ENCODE measurements at regions not wholly inside any gene's neighbourhood (a gene's known extent, or its start where the extent isn't known, plus 50 kb on each side); places are given as distances from the start of the nearest gene placed in this dataset.

GRCh38 chr5:130627145-130627544, 537.9 kb downstream of the HINT1 start:
- Histone ChIP-seq H4K20me1 (ENCODE audit: insufficient read depth) (no peaks in the 10 kb centered on the region), H3K27me3 (ENCODE audit: insufficient read depth, low read length) (no peaks in the 10 kb centered on the region), H3K9me3 (ENCODE audit: control insufficient read depth in 1 of 2, insufficient read depth in 1 of 2, low read depth in 1 of 2, low read length in 2 of 2) (no peaks in the 10 kb centered on the region), H2AFZ (ENCODE audit: low read depth, low read length, poor library complexity, severe bottlenecking) (no peak overlapping the region), H3K4me2 (ENCODE audit: low read length) (no peak overlapping the region), H3K9me2 (ENCODE audit: insufficient read depth) (no peaks in the 10 kb centered on the region), H3K4me1 (ENCODE audit: control insufficient read depth in 1 of 2, insufficient read depth in 2 of 2, low read length in 2 of 2) (no peaks in the 10 kb centered on the region), H3K79me2 (ENCODE audit: insufficient read depth, low read length) (no peaks in the 10 kb centered on the region), H3K27ac (ENCODE audit: low read depth, low read length) (no peak overlapping the region), H3K4me3 (replicated peaks in 1 of 2; ENCODE audit: low read depth in 1 of 2, low read length in 2 of 2) (no peak overlapping the region), H3K9ac (ENCODE audit: low read length) (no peak overlapping the region), H3K36me3 (ENCODE audit: control insufficient read depth in 1 of 2, insufficient read depth in 2 of 2, low read length in 2 of 2) (no peaks in the 10 kb centered on the region)
- DNase-seq (ENCODE audit: low read depth, low spot score) (no peak), ATAC-seq (no peak)
- BruUV-seq (replicated peaks) = no TSS peak
- TF ChIP-seq ZBTB33 (IDR thresholded peaks at IDR 0.05; ENCODE audit: extremely low read depth, insufficient replicate concordance, low read length) (no peak), CEBPB (IDR thresholded peaks at IDR 0.05; ENCODE audit: low read depth) (no peak), ATF3 (IDR thresholded peaks at IDR 0.05) (no peak), YY1 (IDR thresholded peaks at IDR 0.05; ENCODE audit: extremely low read depth, insufficient replicate concordance, low read depth, low read length) (no peak), ELF1 (IDR thresholded peaks at IDR 0.05; ENCODE audit: borderline replicate concordance, low read depth) (no peak), POLR2A (IDR thresholded peaks at IDR 0.05; ENCODE audit: borderline replicate concordance, extremely low read depth, insufficient read depth, insufficient read length) (no peak), TCF7L2 (IDR thresholded peaks at IDR 0.05; ENCODE audit: borderline replicate concordance, extremely low read depth, insufficient read depth, insufficient read length) (no peak), EZH2phosphoT487 (IDR thresholded peaks at IDR 0.05; ENCODE audit: borderline replicate concordance) (no peak)
- ChIA-PET CTCF (no interaction called here), POLR2A (no interaction called here), RAD21 (ENCODE audit: low non-redundant PET in 1 of 2, low total read pairs in 2 of 2, uncharacterized antibody in 2 of 2, unreplicated experiment in 2 of 2) (no interaction called here)
- intact Hi-C loops (cut with micrococcal nuclease) = no loop called here

GRCh38 chr5:130624805-130625204, 540.3 kb downstream of the HINT1 start:
- ChIA-PET CTCF (no interaction called here), RAD21 (ENCODE audit: low non-redundant PET in 1 of 2, low total read pairs in 2 of 2, uncharacterized antibody in 2 of 2, unreplicated experiment in 2 of 2) (no interaction called here), POLR2A (no interaction called here)
- Histone ChIP-seq H3K9me2 (ENCODE audit: insufficient read depth) (no peaks in the 10 kb centered on the region), H3K9ac (ENCODE audit: low read length) (no peak overlapping the region), H3K27ac (ENCODE audit: low read depth, low read length) (no peak overlapping the region), H4K20me1 (ENCODE audit: insufficient read depth) (no peaks in the 10 kb centered on the region), H3K4me2 (ENCODE audit: low read length) (no peak overlapping the region), H3K79me2 (ENCODE audit: insufficient read depth, low read length) (no peaks in the 10 kb centered on the region), H3K27me3 (ENCODE audit: insufficient read depth, low read length) (no peaks in the 10 kb centered on the region), H3K36me3 (ENCODE audit: control insufficient read depth in 1 of 2, insufficient read depth in 2 of 2, low read length in 2 of 2) (no peaks in the 10 kb centered on the region), H3K9me3 (ENCODE audit: control insufficient read depth in 1 of 2, insufficient read depth in 1 of 2, low read depth in 1 of 2, low read length in 2 of 2) (no peaks in the 10 kb centered on the region), H3K4me3 (replicated peaks in 1 of 2; ENCODE audit: low read depth in 1 of 2, low read length in 2 of 2) (no peak overlapping the region), H2AFZ (ENCODE audit: low read depth, low read length, poor library complexity, severe bottlenecking) (no peak overlapping the region), H3K4me1 (ENCODE audit: control insufficient read depth in 1 of 2, insufficient read depth in 2 of 2, low read length in 2 of 2) (no peaks in the 10 kb centered on the region)
- no peak for ATAC-seq
- intact Hi-C loops (cut with micrococcal nuclease) = no loop called here
- no peak for DNase-seq (ENCODE audit: low read depth, low spot score)
- BruUV-seq (replicated peaks) = no TSS peak
- TF ChIP-seq RAD21 (IDR thresholded peaks at IDR 0.05; ENCODE audit: low read depth) = no peak
- TF ChIP-seq MAX (IDR thresholded peaks at IDR 0.05) = no peak
- no peak for TF ChIP-seq POLR2A (IDR thresholded peaks at IDR 0.05; ENCODE audit: borderline replicate concordance, extremely low read depth, insufficient read depth, insufficient read length)
- TF ChIP-seq EZH2phosphoT487 (IDR thresholded peaks at IDR 0.05; ENCODE audit: borderline replicate concordance) = no peak
- TF ChIP-seq ATF3 (IDR thresholded peaks at IDR 0.05) = no peak
- TF ChIP-seq CTCF (IDR thresholded peaks at IDR 0.05 in 2 of 3, conservative IDR thresholded peaks at IDR 0.05 in 1 of 3; ENCODE audit: borderline replicate concordance in 1 of 3, insufficient read depth in 1 of 3, low read depth in 2 of 3, low read length in 2 of 3) = no peak
- TF ChIP-seq ZBTB33 (IDR thresholded peaks at IDR 0.05; ENCODE audit: extremely low read depth, insufficient replicate concordance, low read length) = no peak
- no peak for TF ChIP-seq JUND (IDR thresholded peaks at IDR 0.05)
- TF ChIP-seq YY1 (IDR thresholded peaks at IDR 0.05; ENCODE audit: extremely low read depth, insufficient replicate concordance, low read depth, low read length) = no peak

All from HCT116 (cell line).